HS-5 (cell line): ENCODE measurements at regions not wholly inside any gene's neighbourhood (a gene's known extent, or its start where the extent isn't known, plus 50 kb on each side); places are given as distances from the start of the nearest gene placed in this dataset.
"Not testable (repeated sequence)": the region's sequence is repeated elsewhere in the genome, so short reads cannot be mapped to it uniquely, and the experiment has no call there.

Experiments used
- DNase-seq: peaks from one replicate; pipeline ENCODE4 v3.0.0-alpha.2; 2012; ENCODE audit warnings: low read depth

- no peak for DNase-seq
These were observed 71.2 kb upstream of the COX7C start for GRCh38 chr5:86546582-86546981.

- DNase-seq = no peak
These were observed 63.1 kb upstream of the COX7C start for GRCh38 chr5:86554638-86555037.

DNA sequence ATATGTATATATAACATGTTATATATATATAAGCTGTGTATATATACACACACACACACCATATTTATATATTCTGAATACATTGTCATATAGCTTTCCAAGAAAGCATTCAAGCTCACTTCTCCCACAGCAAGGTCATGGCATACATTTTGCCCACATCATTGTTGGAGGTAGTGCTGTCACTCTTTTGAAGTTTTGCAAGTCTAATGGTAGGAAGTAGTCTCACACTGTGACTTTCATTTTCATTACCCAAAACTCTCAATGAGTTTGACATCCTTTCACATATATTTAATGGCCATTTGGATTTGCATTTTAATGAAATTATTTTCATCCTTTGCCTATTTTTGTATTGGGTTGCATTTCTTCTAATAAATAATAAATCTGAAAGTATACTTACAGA lies 59.8 kb upstream of the COX7C start:
- DNase-seq = no peak

GRCh38 chr5:86565197-86565789 lies 52.4 kb upstream of the COX7C start:
- DNase-seq = no peak

DNA sequence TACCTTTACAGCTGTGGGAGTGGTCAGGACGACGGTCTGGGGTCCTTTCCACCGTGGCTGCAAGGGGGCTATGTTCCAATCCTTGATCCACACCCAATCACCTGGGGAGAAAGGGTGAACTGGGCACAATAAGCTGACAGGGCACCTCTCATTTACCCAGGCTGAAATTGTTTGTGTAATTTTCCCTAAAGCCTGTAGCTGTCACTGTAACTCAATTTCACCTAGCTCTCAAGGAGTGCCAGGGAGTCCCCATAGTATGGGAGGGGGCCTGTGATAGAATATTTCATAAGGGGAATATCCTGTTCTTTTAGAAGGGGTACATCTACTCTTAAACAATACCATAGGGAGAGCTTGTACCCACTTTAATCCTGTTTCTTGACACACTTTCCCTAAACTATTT lies 51.7 kb upstream of the COX7C start:
- DNase-seq = not testable (repeated sequence)
